SU-DHL-6 (cell line): ENCODE measurements at regions not wholly inside any gene's neighbourhood (a gene's known extent, or its start where the extent isn't known, plus 50 kb on each side); places are given as distances from the start of the nearest gene placed in this dataset.

Experiments
- H2AFZ ChIP-seq: fragments of 200-600 bp; sonication (generic); 2 replicates; pipeline ENCODE4 v1.6.1; 2014; ENCODE audit warnings: low read depth, mild to moderate bottlenecking, moderate library complexity, mixed read lengths, antibody characterized with exemption, low read length; ENCODE audit not compliant: severe bottlenecking
- H3F3A ChIP-seq: fragments of 200-600 bp; shearing (Covaris generic); 2 replicates; pipeline ENCODE4 v1.6.0; 2016; ENCODE audit warnings: antibody characterized with exemption, mild to moderate bottlenecking; ENCODE audit not compliant: insufficient read depth
- H3K27ac ChIP-seq: fragments of 200-600 bp; sonication (generic); 2 replicates; pipeline ENCODE4 v1.5.1; 2016; ENCODE audit warnings: low read depth, mild to moderate bottlenecking, low read length, moderate library complexity, mixed read lengths
- H3K27me3 ChIP-seq: fragments of 200-600 bp; sonication (generic), shearing (Covaris generic); 2 replicates; pipeline ENCODE4 v1.6.0; 2014; ENCODE audit warnings: mild to moderate bottlenecking, low read length
- H3K36me3 ChIP-seq: fragments of 200-600 bp; sonication (generic); 2 replicates; pipeline ENCODE4 v1.6.1; 2014; ENCODE audit warnings: mild to moderate bottlenecking, low read length, mixed read lengths
- H3K4me2 ChIP-seq: fragments of 300-600, 200-600 bp; shearing (Covaris generic), sonication (generic); 2 replicates; pipeline ENCODE4 v1.6.0; 2014; ENCODE audit warnings: low read length, low read depth, mild to moderate bottlenecking; ENCODE audit not compliant: poor library complexity, severe bottlenecking
- H3K4me3 ChIP-seq: fragments of 200-600 bp; sonication (generic); 2 replicates; pipeline ENCODE4 v1.5.1; 2014; ENCODE audit warnings: antibody characterized with exemption, low read length, mild to moderate bottlenecking, mixed read lengths; ENCODE audit not compliant: insufficient read depth, poor library complexity, severe bottlenecking
- H3K79me2 ChIP-seq: fragments of 200-600 bp; sonication (generic); 2 replicates; pipeline ENCODE4 v1.6.1; 2014; ENCODE audit warnings: mild to moderate bottlenecking, low read length, moderate library complexity; ENCODE audit not compliant: insufficient read depth
- H3K9ac ChIP-seq: fragments of 200-600 bp; sonication (generic); 2 replicates; pipeline ENCODE4 v1.7.0; 2014; ENCODE audit warnings: mild to moderate bottlenecking, low read length
- H3K9me2 ChIP-seq: fragments of 200-600 bp; sonication (generic); replicated peaks from 2 replicates; pipeline ENCODE4 v1.6.1; 2014; ENCODE audit warnings: low read length; ENCODE audit not compliant: insufficient read depth
- H3K9me3 ChIP-seq: fragments of 200-600 bp; sonication (generic); 2 replicates; pipeline ENCODE4 v1.6.1; 2014; ENCODE audit warnings: low read length, mixed read lengths; ENCODE audit not compliant: insufficient read depth
- H4K20me1 ChIP-seq: fragments of 200-600 bp; sonication (generic); 2 replicates; pipeline ENCODE4 v1.6.1; 2014; ENCODE audit warnings: low read depth, mild to moderate bottlenecking, antibody characterized with exemption, low read length, moderate library complexity, mixed read lengths
- CTCF ChIP-seq: fragments of 200-600 bp; sonication (generic); IDR thresholded peaks from one replicate; pipeline ENCODE4 v1.5.1; 2017; ENCODE audit warnings: antibody characterized with exemption, mild to moderate bottlenecking, low read length, moderate library complexity; ENCODE audit not compliant: insufficient read depth, poor library complexity, severe bottlenecking
- EZH2phosphoT487 ChIP-seq: fragments of 200-600 bp; sonication (generic), shearing (Covaris generic); conservative IDR thresholded peaks from 2 replicates; pipeline ENCODE4 v1.6.1; 2018; ENCODE audit warnings: mild to moderate bottlenecking, antibody characterized with exemption, low read length, moderate library complexity, mixed read lengths

- Histone ChIP-seq H3K9me2 (no peaks in the 10 kb centered on the region), H3K4me2 (no peak overlapping the region)
These were observed 138.9 kb downstream of the TENT5A start for GRCh38 chr6:81613606-81614005.

DNA sequence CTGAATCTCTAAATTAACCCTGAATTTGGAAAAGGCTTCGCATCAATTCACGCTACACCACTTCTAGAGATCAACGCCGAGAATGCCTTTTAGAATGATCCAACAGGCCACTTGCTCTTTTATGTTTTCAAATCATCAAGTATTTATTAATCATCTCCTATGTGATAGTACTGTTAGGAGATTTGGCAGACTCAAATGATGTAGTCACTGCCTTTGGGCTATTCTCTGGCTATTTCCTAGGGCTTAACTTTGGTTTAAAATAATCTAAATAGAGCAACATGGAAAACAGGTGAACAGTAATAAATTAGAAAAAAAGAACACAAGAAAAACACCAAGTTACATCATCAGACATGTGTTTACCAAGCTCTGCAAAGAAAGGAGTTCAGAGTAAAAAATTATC is 140.3 kb downstream of the TENT5A start:
- H3K9me2 ChIP-seq: no peaks in the 10 kb centered on the region
- H4K20me1 ChIP-seq: no peaks in the 10 kb centered on the region
- no peaks in the 10 kb centered on the region for H3K27me3 ChIP-seq
- no peak overlapping the region for H3K27ac ChIP-seq
- no peaks in the 10 kb centered on the region for H3F3A ChIP-seq
- no peak overlapping the region for H3K4me2 ChIP-seq
- H3K9me3 ChIP-seq: no peaks in the 10 kb centered on the region
- no peaks in the 10 kb centered on the region for H3K79me2 ChIP-seq
- H3K36me3 ChIP-seq: no peaks in the 10 kb centered on the region
- H2AFZ ChIP-seq: no peak overlapping the region
- no peak overlapping the region for H3K4me3 ChIP-seq
- no peak overlapping the region for H3K9ac ChIP-seq
- TF ChIP-seq EZH2phosphoT487: no peak
- TF ChIP-seq CTCF: no peak

More at GRCh38 chr6:81613606-81614005, 138.9 kb downstream of the TENT5A start:
- no peak overlapping the region for H3K27ac ChIP-seq
- no peaks in the 10 kb centered on the region for H3K79me2 ChIP-seq
- H3K4me3 ChIP-seq: no peak overlapping the region
- no peak overlapping the region for H3K9ac ChIP-seq
- TF ChIP-seq EZH2phosphoT487: no peak
- TF ChIP-seq CTCF: no peak
- no peak overlapping the region for H2AFZ ChIP-seq
- H3K36me3 ChIP-seq: no peaks in the 10 kb centered on the region
- H3K27me3 ChIP-seq: no peaks in the 10 kb centered on the region
- no peaks in the 10 kb centered on the region for H3K9me3 ChIP-seq
- no peaks in the 10 kb centered on the region for H3F3A ChIP-seq
- H4K20me1 ChIP-seq: no peaks in the 10 kb centered on the region

DNA sequence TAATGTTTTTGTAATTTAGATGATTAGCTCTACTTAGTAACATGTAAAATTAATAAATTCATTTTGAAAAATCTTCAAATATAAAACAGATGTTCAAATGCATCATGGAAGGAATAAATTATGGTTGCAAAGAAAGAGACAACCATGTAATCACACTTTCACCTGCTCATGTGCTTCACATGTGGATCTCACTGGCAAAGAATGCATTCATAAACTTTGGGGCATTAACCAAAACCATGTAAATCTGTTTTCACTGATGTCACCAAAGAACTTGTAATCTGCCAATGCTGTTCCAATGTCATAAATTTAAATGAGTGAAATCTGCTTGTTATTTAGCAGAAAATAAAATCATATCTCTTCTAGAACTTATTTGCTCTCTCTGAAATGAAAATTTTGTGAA is 142.7 kb downstream of the TENT5A start:
- Histone ChIP-seq H3K9me3 (no peaks in the 10 kb centered on the region), H3K4me2 (no peak overlapping the region), H2AFZ (no peak overlapping the region), H3K9ac (no peak overlapping the region), H3K79me2 (no peaks in the 10 kb centered on the region), H3K4me3 (no peak overlapping the region), H3K36me3 (no peaks in the 10 kb centered on the region), H3K9me2 (no peaks in the 10 kb centered on the region), H3K27me3 (no peaks in the 10 kb centered on the region), H3K27ac (no peak overlapping the region), H3F3A (no peaks in the 10 kb centered on the region), H4K20me1 (no peaks in the 10 kb centered on the region)
- no peak for TF ChIP-seq EZH2phosphoT487
- TF ChIP-seq CTCF: no peak
